ENCODE measurements at regions not wholly inside any gene's neighbourhood (a gene's known extent, or its start where the extent isn't known, plus 50 kb on each side); places are given as distances from the start of the nearest gene placed in this dataset.

DNA sequence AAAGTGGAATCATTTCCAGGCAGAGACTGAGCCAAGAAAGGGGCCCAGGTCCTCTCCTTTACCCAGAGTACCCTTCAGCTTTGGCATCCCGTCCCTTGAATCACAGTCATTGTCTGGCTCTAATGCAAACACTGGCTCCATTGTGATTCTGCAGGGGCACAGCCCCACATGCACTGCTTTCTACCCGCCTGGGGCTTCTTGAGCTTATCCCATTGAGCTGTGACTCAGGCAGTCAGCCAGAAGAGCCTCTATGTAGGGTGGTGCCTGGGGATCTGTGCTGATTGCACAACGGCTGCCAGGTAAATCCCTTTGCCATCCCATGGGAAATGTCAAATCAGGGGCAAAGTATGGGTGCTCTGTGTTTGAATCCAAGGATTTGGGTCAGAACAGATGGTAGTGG is 88.9 kb downstream of the RASSF10 start:
- TF ChIP-seq, protein P1, sequence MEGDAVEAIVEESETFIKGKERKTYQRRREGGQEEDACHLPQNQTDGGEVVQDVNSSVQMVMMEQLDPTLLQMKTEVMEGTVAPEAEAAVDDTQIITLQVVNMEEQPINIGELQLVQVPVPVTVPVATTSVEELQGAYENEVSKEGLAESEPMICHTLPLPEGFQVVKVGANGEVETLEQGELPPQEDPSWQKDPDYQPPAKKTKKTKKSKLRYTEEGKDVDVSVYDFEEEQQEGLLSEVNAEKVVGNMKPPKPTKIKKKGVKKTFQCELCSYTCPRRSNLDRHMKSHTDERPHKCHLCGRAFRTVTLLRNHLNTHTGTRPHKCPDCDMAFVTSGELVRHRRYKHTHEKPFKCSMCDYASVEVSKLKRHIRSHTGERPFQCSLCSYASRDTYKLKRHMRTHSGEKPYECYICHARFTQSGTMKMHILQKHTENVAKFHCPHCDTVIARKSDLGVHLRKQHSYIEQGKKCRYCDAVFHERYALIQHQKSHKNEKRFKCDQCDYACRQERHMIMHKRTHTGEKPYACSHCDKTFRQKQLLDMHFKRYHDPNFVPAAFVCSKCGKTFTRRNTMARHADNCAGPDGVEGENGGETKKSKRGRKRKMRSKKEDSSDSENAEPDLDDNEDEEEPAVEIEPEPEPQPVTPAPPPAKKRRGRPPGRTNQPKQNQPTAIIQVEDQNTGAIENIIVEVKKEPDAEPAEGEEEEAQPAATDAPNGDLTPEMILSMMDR (IDR thresholded peaks at IDR 0.05) = no peak
- no peaks in the 10 kb centered on the region for H3K4me1 ChIP-seq
- H3K36me3 ChIP-seq (ENCODE audit: control insufficient read depth, insufficient read depth, low read length) = no peaks in the 10 kb centered on the region
- peak overlapping the region; percentile 17 for H2AFZ ChIP-seq
- no peak overlapping the region for H3K27ac ChIP-seq
- H3K4me2 ChIP-seq (ENCODE audit: low read length) = no peak overlapping the region
- no peaks in the 10 kb centered on the region for H3K27me3 ChIP-seq (ENCODE audit: control insufficient read depth, insufficient read depth, low read length)
- no peak overlapping the region for H3K9ac ChIP-seq
- H3K9me3 ChIP-seq (ENCODE audit: control insufficient read depth, low read length) = no peaks in the 10 kb centered on the region
- no peak overlapping the region for H3K4me3 ChIP-seq (ENCODE audit: low read depth, low read length)
- no peaks in the 10 kb centered on the region for H3K79me2 ChIP-seq

DNA sequence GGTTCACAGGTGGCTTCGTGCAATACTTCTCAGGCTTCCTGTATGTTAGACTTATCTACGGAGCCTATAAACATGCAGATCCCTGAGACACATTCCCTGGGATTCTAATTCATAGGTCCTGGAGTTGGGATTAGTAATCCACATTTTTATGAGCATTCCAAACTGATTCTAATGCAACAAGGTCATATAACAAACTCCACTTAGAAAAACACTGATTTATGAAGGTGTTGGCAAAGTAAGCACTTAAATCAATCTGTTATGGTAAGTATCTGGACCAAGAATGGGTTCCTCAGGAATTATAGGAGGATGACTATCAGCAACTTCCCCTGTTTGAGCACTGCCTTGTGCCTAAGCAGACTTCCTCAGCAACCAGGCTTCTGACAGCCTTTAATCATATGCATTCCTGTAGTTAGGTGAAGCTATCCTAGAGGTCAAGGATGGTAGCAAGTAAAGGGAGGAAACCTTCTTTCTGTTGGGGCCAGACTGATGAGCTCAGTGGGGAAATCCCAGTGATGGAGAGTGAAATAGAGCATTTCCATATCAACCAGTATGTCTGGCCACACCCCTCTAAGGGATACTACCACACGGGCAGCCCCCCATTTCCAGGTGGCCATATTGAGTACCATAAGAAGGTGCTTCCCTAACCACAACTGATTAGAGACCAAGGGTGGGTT is 89.6 kb downstream of the RASSF10 start:
- no peak overlapping the region for H3K27ac ChIP-seq
- H3K36me3 ChIP-seq (ENCODE audit: control insufficient read depth, insufficient read depth, low read length) = no peaks in the 10 kb centered on the region
- no peaks in the 10 kb centered on the region for H3K4me1 ChIP-seq
- H3K79me2 ChIP-seq = no peaks in the 10 kb centered on the region
- H2AFZ ChIP-seq = no peak overlapping the region
- no peak overlapping the region for H3K9ac ChIP-seq
- H3K9me3 ChIP-seq (ENCODE audit: control insufficient read depth, low read length) = no peaks in the 10 kb centered on the region
- H3K27me3 ChIP-seq (ENCODE audit: control insufficient read depth, insufficient read depth, low read length) = no peaks in the 10 kb centered on the region
- no peak overlapping the region for H3K4me3 ChIP-seq (ENCODE audit: low read depth, low read length)
- TF ChIP-seq, protein P1 (IDR thresholded peaks at IDR 0.05) = no peak
- no peak overlapping the region for H3K4me2 ChIP-seq (ENCODE audit: low read length)

DNA sequence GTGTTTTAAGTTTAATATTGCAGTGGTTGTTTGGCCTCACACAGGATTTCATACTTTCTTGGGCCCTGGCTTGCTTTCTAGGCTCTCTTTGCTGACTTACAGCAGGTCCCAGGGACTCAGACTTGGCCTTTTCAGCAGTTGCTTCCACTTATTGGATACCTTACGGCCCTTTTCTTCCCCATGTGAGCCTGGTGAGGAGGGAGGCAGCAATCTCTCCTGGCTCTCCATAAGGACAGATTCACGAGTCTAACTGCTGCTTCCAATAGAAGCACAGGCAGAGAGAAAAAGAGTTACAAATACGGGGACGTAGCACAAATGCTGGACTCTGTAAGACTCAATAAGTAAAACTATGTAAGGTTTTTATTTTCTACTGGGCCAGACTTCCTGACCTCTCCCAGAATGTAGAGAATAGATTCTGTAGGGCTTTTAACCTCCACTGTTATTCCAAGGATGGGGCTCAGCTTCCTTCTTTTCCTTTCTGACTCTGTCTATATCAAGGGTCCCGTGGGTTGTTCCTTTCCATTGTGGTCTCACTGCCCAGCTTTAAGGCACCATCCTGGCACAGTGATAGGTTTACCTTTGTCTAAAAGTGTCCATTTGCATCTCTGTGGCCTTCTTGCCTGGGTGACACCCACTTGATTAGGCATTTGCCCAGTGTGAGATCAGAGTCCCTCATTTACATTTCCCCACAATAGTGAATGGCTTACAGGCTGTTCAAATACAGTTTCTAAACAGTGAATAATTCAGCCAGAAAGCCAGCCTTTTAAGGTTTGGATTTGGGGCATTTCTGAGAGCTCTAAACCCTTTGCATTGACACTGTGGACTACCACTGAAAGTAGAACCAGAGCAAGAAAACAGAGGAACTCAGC is 92.8 kb downstream of the RASSF10 start:
- Histone ChIP-seq H3K27me3 (ENCODE audit: control insufficient read depth, insufficient read depth, low read length) (no peaks in the 10 kb centered on the region), H3K36me3 (ENCODE audit: control insufficient read depth, insufficient read depth, low read length) (no peaks in the 10 kb centered on the region), H3K27ac (no peak overlapping the region), H3K9me3 (ENCODE audit: control insufficient read depth, low read length) (no peaks in the 10 kb centered on the region), H3K4me1 (no peaks in the 10 kb centered on the region), H2AFZ (no peak overlapping the region), H3K4me3 (ENCODE audit: low read depth, low read length) (no peak overlapping the region), H3K4me2 (ENCODE audit: low read length) (no peak overlapping the region), H3K9ac (no peak overlapping the region), H3K79me2 (no peaks in the 10 kb centered on the region)
- TF ChIP-seq, protein P1 (IDR thresholded peaks at IDR 0.05) = no peak

DNA sequence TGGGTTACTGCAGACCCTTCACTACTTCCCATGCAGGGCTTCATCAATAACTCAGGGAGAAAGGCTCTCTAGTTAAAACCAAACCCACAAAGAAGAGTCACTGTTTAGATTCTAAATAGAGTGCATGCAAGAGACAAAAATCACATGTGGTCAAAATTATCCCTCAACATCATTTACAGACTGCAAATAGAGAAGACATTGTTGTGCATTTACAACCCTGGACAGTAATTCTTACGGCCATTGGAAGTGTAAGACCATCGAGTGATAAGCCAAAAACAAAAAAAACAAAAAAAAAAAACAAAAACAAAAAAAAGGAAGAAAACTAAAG is 93.4 kb downstream of the RASSF10 start:
- Histone ChIP-seq H3K4me3 (ENCODE audit: low read depth, low read length) (no peak overlapping the region), H3K27ac (no peak overlapping the region), H3K4me1 (peaks cover 3% of the 10 kb centered on the region), H3K9me3 (ENCODE audit: control insufficient read depth, low read length) (no peaks in the 10 kb centered on the region), H2AFZ (no peak overlapping the region), H3K79me2 (no peaks in the 10 kb centered on the region), H3K27me3 (ENCODE audit: control insufficient read depth, insufficient read depth, low read length) (no peaks in the 10 kb centered on the region), H3K9ac (no peak overlapping the region), H3K4me2 (ENCODE audit: low read length) (no peak overlapping the region), H3K36me3 (ENCODE audit: control insufficient read depth, insufficient read depth, low read length) (no peaks in the 10 kb centered on the region)
- TF ChIP-seq, protein P1 (IDR thresholded peaks at IDR 0.05) = no peak

Data from parathyroid adenoma (tissue), 2 donors.